NCI-H1105 treated with DMSO at 0.1 percent for 48 hours (cell line): ENCODE measurements at regions not wholly inside any gene's neighbourhood (a gene's known extent, or its start where the extent isn't known, plus 50 kb on each side); places are given as distances from the start of the nearest gene placed in this dataset.
A peak's percentile ranks its signal among the peaks of the same experiment; 100 is the strongest.
"Not testable (repeated sequence)": the region's sequence is repeated elsewhere in the genome, so short reads cannot be mapped to it uniquely, and the experiment has no call there.

Experiments used
- DNase-seq: peaks from one replicate; lab custom pipeline; 2025; lab: John Stamatoyannopoulos, UW

DNA sequence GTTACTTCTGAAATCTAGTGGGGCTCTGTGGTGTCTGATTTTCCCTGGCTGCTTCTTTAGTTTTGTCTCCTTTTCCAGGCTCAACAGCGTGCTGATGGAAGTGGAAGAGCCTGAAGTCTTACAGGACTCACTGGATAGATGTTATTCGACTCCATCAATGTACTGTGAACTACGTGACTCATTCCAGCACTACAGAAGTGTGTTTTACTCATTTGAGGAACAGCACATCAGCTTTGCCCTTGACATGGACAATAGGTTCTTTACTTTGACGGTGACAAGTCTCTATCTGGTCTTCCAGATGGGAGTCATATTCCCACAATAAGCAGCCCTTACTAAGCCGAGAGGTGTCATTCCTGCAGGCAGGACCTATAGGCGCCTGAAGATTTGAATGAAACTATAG lies 51.1 kb downstream of the NBPF8 start:
- not testable (repeated sequence) for DNase-seq

DNA sequence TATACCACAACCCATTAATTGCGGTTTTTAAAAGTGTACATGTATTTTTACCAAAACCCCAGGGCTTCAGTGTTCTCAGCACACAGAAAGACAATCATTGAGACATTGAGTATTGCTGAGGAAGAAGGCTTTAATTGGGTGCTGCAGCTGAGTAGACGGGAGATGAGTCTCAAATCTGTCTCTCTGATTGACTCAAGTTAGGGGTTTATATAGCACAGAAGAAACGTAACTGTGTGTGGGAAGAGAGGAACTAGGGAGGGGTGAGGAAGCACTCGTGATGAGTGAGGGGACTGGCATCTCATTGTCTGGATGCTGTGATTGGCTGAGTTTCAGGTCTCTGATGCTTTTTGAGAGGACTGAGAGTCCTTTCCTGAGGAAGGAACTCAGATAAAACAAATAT lies 62.8 kb downstream of the NBPF8 start:
- DNase-seq: not testable (repeated sequence)

DNA sequence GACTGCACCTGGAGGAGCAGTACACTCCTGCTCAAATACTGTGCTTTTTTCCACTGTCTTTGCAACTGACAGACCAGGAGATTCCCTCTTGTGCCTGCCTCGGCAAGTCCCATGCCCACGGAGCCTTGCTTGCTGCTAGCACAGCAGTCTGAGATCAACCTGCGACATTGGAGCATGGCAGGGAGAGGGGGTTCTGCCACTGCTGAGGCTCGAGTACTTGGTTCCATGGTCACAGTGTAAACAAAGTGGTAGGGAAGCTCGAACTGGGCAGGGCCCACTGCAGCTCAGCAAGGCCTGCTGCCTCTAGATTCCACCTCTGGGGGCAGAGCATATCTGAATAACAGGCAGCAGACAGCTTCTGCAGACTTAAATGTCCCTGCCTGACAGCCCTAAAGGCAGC lies 63.6 kb downstream of the NBPF8 start:
- not testable (repeated sequence) for DNase-seq

GRCh38 chr1:120487542-120487941 lies 72.7 kb downstream of the NBPF8 start:
- not testable (repeated sequence) for DNase-seq

- not testable (repeated sequence) for DNase-seq
Observed at GRCh38 chr1:120489217-120489616, 74.4 kb downstream of the NBPF8 start.

DNA sequence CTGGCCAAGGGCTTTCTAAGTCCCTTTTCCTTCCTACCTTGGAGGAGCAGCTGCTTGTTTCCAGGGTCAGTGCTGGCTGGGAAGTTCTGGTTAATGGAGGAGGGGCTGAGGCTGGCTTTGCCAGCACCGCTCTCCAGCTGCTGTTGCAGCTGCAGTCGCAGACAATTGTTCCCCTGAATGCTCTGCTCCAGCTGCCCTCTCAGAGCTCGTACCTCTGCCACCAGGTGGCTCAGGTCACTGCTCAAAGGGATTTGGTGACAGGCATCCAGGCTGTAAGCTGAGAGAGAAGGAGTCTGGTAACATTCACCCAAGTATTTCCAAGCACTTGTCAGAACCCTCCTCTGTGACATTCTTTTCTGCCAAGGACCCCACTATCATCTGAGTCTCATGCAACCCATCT lies 82.3 kb downstream of the NBPF8 start:
- peak; percentile 23 for DNase-seq

DNA sequence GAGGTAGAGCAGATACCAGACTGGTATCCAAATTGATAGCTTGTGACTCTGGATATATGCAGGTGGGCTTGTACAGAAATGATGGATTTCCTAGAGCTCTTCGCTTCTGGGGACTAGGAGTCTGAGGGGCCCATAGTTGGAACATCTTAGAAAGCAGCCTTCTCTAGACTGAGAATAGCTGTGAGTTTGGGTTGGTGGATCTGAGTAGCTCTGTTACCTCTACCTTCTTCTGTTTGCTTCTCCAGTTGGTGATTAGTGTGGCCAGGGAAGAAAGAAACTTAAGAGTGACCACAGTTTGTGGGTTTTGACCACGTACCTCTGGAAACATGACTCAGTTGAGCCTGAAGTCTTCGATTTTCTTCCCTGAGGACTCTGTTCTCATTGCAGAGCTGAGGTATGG lies 88.4 kb downstream of the NBPF8 start:
- not testable (repeated sequence) for DNase-seq

DNA sequence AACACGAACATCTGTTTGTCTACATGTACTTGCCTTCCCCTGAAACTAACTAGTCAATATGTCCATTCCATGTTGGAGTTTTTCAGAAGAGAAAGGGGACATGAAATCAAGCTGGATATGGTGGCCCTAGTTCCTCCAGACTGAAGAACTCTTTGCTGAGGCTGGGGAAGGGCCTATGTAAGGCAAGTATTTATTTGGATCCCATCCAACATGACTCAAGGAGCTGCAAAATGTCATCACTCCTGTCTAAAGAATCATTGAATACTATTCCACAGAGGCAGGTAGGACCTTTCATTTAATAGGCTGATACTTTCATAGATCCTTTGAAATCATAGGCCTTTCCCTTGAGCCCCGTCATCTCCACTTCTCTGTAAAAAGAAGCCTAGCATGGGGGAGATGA lies 91.5 kb downstream of the NBPF8 start:
- not testable (repeated sequence) for DNase-seq

- not testable (repeated sequence) for DNase-seq
Observed at GRCh38 chr1:120508351-120508750, 93.5 kb downstream of the NBPF8 start.

- DNase-seq: not testable (repeated sequence)
Observed at GRCh38 chr1:120509258-120509657, 94.4 kb downstream of the NBPF8 start.

DNA sequence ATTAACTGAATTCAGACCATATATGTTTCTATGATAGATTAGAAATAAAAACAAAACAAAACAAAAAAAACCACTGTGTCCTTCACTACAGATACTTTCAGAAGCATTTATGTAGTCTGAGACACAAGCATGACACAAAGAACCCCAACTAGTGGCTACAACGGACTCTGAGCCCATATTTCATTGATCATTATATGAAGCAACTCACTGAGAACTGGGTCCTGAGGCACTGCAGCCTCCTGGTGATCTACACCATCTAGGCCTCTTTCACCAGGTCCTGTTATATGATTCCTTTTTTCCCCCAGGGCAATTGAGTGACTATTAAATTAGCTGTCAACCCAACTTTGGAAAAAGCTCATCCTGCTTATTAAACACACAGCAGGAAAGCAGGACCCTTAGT lies 98.3 kb downstream of the NBPF8 start:
- not testable (repeated sequence) for DNase-seq

DNA sequence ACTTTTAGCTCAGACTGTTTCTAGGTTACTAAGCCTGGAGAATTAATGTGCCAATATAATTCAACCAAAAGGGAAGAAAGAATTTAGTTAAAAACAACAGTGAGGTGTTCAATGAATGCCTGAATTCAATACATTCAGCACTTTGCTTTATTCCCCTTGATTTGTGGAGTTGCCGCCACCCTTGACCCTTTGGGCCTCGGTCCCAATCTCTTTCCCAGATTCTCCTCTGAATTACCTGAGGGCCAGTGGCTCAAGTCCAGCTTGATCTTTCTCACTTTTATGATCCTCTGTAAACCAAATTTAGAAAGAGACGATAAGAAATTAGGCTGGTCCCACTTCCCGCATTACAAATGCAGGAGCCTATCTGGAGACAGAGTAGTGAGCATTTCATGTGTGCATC lies 98.7 kb downstream of the NBPF8 start:
- DNase-seq: not testable (repeated sequence)

GRCh38 chr1:120519196-120519595 lies 104.4 kb downstream of the NBPF8 start:
- not testable (repeated sequence) for DNase-seq

DNA sequence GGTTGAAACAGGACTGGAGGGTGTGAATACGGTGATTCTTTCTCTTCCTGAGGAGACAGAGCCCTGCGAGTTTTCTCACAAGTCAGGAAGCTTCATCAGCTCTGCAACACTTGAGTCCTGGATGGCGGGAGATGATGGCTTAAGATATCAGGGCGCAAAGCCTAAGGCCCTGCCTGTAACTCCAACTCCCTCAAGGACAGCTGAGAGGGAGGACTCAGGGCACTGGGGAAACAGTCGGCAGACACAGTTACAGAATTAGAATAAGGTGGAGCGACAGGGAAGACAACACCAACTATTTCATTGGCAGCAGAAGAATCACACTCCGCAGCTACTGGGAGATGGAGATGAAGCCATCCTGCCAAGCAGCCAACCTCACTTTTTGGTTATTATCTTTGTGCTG lies 109.6 kb downstream of the NBPF8 start:
- DNase-seq: not testable (repeated sequence)

GRCh38 chr1:120525386-120525785 lies 110.6 kb downstream of the NBPF8 start:
- not testable (repeated sequence) for DNase-seq

DNA sequence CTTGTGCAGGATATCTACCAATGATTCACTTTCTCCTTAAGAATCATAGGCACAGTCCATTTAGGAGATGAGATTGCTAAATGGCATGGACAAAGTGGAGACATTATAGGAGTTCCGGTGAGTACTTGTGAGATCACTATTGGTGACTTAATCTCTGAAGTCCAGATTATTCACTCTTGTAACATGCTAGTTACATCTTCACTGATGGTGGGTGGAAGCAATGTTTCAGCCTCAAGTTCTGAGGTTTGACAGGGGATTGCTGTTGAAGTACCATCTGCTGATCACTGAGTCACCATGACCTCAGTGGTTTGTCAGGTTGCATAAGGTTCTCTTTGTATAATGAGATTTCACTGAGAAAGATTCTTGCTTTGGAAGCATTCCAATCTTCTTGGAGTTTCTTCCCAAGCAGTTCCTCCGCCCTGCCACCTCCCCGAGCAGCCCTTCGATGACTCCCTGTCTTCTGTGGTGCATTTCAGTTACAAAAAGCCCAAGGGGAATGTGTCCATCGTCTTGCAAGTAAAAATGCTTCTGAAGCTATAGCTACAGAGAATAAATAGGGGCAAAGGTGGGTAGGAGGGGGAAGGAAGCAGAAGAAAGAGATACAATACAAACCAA lies 114.7 kb downstream of the NBPF8 start:
- not testable (repeated sequence) for DNase-seq

- DNase-seq: not testable (repeated sequence)
Observed at GRCh38 chr1:120531455-120531854, 116.6 kb downstream of the NBPF8 start.

DNA sequence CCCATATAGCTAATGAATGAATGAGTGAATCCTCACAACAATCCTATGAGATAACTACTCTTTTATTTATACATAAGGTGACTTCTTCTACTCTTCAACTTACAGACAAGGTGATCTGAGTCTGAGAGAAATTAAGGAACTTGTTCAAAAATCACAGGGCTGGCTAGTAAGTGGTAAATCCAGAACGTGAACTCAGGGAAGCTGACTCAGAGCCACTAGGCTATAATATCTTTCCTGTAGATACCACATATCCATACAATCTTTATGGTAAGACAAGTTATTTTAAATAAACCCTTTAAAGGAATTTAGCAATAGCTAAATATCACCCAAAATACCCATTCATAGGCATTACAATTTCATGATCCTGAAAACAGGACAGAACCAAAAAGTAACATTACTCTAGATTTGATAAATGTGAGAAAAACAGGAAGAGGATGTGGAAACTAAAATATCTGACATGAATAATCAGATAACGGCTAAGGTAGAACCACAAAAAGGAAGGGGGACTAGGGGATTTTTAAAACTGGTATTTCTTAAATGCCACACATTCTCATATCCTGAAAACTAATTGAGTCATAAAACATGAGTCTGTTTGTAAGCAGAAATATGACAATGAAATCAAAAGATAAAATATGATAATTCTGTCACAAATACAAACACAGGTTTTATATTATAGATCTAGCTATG lies 119.7 kb downstream of the NBPF8 start:
- DNase-seq: not testable (repeated sequence)

DNA sequence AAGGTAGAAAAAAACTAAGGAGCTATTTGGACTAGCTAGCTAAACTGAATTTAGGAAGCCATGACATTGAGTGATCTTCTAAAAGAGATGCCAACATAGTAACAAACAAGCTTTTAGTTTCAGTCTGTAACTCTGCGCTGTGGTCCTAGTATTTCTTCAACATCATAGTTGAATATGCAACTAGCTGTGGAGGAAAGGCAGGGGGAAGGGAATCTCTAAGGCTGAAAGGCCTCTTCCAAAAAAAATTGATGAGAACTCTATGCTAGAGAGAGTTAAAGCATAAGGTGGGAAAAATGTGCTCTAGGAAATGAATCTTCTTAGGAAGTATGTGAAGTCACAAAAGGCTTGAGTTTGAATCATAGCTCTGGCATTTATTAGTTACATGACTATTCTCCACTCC lies 120.2 kb downstream of the NBPF8 start:
- DNase-seq: not testable (repeated sequence)

DNA sequence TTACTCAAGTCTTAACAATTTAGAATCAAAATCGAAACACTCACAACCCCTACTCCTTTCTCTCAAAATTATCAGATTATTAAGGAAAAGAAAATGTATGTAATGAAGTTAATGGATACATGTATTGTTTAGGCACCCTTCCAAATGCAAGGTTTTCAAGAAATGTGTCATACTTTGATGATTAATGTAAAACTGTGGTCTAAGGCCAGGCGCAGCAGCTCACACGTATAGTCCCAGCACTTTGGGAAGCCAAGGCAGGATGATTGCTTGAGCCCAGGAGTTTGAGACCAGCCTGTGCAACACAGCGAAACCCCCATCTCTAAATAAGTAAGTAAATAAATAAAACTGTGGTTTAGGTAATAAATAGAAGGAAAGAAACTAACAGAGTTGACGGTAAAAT lies 126.6 kb downstream of the NBPF8 start:
- DNase-seq: not testable (repeated sequence)

DNA sequence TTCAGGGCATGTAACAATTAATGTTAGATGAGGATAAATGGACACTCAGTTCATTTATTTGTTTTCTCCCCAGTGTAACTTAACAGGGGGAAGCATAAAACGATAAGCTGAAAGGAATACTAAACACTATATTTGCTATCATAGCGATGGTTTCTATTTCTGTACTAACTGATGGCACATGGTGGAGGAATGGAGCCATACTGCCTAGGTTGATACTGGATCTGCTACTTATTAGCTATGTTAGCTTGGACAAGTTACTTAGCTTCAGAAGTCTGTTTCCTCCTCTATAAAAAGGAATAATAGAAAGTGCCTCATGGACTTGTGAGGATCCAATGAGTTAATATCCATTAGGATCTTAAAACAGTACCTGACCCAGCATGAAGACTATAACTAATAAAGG lies 127.5 kb downstream of the NBPF8 start:
- not testable (repeated sequence) for DNase-seq

- not testable (repeated sequence) for DNase-seq
Observed at GRCh38 chr1:120542940-120543339, 128.1 kb downstream of the NBPF8 start.

GRCh38 chr1:120544434-120544833 lies 129.6 kb downstream of the NBPF8 start:
- not testable (repeated sequence) for DNase-seq

DNA sequence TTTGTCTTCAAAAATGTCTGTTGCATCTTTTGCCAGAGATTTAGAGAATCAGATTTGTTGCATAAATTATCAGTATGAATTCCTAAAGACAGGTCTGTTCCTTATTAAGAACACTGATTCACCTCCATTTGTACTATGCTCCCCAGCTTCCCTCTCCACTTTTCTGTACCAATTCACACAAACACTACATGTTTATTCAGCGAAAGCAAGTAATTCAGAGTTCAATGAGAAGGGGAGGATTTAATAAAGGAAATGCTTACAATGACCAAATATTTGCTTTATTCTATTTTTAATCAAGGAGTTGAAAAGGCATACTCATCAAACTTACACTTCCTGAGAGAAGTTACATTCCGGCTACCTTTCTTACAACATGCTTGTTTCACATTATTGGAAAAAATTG lies 135.5 kb downstream of the NBPF8 start:
- DNase-seq: not testable (repeated sequence)
